ENCODE measurements at regions not wholly inside any gene's neighbourhood (a gene's known extent, or its start where the extent isn't known, plus 50 kb on each side); places are given as distances from the start of the nearest gene placed in this dataset.

DNA sequence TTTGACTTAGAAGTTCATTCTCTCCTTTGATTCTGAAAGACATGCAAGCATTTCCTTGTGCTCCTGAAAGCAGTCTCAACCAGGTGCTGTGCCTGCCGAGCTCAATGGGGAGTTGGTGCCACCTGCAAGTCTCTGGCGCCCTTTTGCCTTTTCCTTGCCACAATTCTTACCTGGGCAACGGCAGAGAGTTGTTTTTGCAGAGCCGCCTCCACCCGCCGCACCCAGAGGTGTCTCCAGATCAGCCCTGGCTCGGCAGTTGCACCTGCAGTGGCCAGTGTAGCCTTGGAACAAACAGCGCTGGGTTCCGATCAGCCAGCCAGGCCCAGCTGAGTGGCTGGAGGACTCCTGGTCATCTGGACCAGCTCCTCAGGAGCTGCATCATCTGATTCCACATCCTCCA is 262.9 kb downstream of the IRX2 start:
- DNase-seq, result no peak

DNA sequence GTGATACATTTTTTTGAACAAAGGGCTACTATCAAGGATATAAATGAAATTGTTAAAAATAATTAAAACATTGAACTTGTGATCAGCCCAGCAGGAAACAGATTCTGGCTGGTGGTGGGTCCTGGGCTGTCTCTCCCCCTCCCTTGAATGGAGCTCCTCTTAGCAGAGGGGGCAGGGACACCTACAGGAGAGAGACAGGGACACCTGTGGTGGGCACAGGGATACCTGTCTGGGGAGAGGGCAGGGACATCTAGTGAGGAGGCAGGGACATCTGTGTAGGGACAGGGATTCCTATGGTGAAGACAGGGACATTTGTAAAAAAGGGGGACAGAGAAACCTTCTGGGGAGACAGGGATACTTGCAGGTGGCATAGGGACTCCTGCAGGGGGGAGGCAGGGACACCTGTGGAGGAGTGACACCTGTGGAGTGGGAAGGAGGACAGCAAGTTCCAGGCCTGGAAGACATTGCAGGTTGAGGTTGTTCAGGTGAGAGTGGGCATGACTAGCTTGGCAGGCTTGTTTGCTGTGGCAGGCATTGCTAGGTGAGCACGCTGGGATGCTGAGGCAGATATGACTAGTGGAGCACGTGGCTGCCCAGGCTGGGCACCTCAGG is 264.2 kb downstream of the IRX2 start:
- no peak for DNase-seq

DNA sequence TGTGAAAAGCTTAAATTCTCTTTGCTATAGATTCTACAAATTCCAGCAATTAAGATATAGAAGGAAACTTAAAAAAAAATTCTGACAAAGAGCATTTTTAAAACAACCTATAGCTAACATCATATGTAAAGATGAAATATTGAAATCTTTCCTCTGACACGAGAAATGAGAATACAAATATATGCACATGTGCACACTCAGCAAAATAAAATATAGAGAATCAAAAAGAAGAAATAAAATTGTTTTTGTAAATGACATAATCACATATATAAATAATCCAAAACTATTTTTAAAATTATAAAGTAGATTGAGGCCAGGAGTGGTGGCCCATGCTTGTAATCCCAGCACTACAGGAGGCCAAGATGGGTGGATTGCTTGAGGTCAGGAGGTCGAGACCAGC is 265.1 kb downstream of the IRX2 start:
- no peak for DNase-seq

DNA sequence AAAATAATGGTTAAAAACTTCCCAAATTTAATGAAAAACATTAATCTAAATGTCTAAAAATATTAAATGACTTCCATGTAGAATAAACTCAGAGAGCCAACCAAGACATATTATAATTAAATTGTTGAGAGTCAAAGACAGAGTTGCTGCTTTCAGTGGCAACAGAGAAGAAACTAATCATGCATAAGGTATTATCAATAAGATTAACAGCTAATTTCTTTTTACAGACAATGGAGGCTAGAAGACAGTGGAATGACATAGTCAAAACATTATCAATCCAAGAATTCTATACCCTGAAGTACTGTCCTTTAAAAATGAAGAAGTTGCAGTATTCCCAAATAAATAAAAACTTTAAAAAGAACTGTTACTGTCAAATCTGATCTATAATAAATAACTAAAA is 268.7 kb downstream of the IRX2 start:
- no peak for DNase-seq

DNA sequence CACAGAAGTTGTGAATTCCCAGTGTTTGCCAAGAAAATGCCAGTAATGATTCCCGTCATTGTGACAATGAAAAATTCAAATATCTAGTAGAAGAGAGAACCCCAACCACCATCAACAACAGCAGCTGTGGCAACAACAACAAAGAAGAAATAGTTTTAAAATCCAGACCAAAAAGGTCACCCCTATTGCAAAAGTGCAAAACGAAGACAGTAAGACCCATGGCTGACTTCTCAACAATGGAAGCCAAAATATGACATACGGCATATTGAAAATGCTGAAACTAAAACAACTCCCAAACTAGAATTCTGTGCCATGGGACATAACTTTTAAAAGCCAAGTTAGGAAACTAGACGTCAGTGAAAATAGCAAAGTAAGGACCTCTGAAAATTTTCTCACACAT is 270.6 kb downstream of the IRX2 start:
- DNase-seq, result no peak

DNA sequence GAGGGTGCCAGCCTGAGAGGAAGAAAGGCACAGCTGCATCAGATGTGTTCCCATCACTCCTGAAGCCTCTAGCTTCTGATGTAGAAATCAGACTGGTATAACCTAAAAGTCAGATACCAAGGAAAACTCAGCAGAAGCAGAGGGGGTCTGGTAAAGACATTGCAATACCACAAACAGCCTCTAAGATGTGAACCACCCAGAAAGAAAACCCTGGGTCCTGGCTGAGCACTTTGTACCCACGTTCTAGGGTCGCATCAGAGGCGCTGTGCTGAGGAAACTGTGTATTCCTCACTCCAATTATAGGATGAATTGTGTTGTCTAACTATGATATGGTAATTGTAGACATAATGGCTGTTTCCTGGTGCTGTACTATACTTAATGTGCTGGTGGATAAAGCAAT is 275.6 kb downstream of the IRX2 start:
- no peak for DNase-seq

DNA sequence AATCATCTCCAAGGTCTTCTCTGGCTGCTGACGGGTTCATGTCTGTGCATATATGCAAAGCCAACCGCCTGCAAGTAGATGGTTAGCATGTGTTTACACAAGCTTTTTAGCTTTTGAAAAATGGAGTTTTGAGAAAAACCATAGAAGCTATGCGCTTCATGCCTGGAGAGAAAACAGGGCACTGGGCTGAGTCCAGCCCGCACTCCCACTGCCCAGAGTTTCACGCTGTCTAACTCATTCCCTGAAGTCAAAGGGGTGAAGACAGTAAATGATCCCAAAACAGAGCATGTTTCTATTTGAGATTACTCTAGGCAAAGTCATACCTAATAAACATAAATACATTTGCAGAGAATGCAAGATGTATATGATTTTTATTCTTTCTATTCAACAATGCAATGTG is 278.8 kb downstream of the IRX2 start:
- no peak for DNase-seq

DNA sequence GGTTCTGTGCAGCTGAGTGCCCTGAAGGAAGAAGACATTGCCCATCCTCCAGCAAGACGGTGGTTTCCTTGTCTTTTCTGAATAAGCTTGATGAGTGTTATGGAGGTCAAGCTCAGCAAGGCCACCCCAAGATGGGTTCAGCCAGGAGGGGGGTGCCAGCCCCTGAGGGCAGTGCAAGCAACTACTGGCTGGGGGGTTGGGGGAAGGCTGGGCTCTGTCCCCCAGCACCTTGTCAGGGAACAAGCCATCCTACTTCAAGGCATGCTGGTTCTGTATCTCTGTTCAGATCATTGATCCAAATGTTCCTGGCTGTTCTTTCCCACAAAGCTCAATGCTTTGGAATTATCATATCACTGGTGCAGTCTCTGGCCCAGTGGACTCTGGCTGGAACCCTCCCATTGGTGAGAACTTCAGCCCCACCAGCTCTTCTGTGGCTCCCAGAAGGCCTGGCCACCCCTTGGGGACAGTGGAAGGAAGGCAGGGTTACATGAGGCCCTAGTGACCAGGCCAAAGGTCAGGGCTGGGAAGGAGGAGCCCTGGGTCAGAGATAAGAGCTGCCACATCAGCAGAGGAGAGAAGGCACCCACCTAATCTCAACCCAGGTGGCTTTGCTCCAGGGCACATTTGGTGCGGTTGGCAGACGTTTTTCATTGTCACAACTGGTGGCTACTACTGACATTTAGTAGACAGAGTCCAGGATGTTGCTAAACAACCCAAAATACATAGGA is 280.2 kb downstream of the IRX2 start:
- DNase-seq, result no peak

DNA sequence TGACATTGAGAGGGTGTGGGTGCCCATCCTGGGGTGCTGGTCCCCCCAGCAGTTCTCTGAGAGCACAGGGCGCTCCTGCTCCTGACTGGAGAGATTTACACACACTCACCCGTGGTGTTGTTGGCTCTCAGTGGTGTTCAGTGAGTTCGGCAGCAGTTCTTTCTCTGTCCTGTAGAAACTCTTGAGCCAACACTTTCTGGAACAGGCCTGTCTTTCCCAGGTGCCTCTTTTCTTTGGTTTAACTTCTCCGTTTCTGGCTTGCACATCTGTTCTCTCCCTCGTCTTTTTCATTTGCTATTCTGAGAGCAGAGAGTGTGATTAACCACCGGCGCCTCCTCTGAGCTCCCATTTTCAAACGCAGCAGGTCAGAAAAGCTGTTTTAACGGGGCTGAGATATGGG is 284.5 kb downstream of the IRX2 start:
- DNase-seq, result no peak

DNA sequence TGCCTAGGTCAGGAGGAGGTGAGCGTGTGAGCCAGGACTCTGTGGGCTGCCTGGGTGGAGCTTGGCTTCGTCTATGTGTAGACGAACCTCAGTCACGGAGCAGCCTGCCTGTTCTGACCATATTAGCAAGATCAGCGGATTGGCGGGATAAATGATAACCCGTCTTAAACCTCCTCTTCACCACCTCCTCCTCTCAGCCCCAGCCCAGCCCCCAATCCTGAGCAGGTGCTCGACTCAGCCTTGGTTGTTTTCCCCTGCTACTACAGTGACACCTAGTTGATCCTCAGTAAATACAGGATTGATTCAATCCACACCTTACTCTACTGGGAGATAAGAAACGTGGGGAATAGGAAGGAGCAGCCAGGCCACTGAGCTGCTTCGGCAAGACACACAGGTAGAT is 286.1 kb downstream of the IRX2 start:
- no peak for DNase-seq

DNA sequence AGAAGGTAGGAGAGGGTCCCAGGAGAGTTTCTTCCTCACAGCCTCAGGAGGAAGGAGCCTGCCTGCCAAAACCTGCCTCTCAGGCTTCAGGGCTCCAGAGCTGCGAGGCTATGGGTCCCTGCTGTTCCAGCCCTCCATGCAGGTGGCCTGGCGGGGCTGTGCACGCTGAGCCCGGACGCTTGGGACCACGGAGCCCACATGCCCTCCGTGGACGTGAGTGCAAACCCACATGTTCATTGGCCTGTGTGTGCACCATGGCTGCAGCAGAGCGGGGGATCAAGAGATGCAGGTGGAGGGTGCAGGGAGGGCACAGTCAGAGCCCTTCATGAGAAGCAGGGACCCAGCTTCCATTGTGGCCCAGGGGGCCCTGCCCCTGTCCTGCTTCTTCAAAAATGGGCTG is 287.3 kb downstream of the IRX2 start:
- no peak for DNase-seq

DNA sequence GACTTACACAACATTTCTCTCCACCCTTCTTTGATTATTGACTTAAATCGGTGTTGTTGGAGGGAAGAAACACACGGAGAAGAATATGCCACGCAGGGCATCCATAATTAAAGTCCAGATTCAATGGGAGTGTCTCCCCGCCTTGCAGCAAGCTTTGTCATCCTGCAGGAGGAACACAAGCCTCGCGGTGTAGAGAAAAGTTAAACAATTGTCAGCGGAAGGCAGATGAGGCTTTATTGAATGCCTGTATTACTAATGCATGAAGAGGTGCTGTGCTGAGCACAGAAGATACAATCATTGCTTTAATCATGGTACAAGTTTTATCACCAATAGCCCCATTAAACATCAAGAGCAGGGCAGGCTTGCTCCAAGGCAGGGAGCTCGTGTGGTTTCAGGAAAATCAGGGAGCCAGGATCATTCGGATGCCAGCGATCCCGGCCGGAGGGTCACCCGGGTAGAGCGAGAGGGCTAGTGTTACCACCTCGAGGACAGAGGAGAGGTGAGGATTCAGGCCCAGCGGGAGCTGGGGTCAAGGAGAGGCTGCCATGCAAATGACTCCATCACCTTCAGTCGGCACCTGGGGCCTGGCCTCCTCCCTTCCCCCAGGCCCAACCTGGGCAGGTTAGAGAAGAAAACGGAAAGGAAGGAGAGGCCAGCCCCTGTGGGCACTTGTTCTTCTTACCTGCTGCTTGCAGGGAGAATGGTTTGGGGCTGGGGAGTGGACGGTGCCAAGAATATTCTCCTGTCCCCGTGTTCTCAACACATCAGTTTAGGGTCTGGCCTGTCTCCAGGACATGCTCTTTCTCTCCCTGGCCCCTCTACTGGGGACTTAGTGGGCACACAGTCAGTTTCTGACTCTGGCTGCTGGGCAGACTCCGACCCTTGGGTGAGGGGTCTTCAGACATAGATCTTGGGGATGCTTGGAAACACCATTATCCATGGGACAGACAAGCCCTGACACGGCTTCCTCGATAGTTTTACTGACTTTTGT is 289.5 kb downstream of the IRX2 start:
- DNase-seq, result no peak

DNA sequence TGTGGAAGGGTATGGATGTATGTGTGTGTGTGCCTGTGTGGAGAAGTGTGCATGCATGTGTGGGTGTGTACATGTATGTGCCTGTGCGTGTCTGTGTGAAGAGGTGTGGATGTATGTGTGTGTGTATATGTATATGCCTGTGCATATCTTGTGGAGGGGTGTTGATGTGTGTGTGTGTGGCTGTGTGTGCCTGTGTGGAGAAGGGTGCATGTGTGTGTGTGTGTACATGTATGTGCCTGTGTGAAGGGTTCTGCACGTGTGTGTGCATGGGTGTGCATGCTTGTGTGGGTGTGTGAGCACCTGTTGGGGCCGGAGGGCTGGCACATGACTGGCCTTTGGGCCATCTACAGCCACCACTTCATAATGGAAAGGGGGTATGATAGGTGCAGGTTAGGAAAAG is 291.4 kb downstream of the IRX2 start:
- no peak for DNase-seq

DNA sequence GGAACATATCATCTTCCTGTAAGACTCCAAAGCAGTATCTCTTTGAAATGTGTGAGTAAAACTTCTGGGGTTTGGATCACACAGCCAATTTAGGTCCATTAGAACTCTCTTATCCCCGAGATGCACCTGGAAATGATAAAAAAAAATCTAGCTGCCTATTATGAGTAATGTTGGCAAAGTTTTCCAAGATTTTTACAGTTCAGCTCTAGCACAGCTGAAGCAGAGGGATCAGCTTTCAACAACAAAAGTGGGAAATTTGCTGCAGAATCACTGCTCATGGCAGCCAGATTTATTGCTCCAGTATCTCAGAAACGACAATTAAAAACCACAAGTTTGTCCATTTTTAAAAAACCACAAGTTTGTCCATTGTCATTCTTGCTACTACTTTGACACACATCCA is 292.2 kb downstream of the IRX2 start:
- no peak for DNase-seq

DNA sequence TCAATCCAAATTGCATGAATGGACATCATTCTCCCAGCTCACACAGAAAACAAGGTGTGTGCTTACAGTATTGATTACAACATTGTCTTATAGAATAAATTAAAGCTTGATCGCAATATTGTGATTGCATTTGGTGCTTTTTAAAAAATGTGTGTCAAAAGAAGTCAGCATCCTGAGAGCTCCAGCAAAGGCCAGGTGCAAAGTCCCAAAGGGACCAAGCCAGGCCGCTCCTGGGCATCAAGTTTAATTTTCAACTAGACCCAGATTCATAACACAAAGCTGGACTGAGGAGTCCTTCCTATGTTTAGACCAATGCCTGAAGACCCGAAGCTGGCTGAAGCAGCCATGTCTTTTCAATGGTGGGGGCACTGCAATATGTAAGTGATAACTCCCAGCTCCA is 295.6 kb downstream of the IRX2 start:
- no peak for DNase-seq

DNA sequence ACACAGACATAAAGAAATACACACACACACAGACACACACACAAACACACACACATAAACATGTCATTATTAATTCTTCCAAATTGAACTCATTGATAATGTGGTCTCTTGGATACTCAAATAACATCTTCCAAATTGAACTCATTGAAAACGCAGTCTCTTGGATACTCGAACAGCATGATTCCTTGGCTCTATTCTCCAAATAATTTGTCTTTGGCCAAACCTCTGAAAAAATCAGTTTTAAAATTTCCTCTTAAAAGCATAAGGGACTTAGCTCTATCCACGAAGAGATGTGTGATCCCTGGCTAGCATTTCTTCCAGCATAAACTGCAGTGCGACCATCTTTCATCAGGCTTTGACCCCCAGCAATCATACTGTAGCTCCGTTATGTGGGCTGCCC is 296.6 kb downstream of the IRX2 start:
- DNase-seq, result no peak

DNA sequence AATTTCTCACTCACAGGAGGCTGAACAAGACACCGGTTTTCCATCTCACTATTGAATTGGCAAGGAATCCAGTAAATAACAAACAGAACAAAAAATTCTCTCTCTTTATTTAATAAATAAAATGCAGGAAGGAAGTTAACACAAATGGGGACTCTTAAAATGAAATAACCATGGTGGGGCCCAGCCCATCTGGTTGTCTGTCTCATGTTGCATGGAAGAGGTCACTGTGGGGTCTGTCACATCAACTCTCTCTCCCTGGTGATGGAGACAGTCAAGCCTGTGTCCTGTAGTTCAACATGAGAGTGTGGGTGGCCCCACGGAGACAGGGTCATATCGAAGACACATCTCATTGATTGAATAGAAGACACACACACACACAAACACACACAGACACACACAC is 297.7 kb downstream of the IRX2 start:
- no peak for DNase-seq

DNA sequence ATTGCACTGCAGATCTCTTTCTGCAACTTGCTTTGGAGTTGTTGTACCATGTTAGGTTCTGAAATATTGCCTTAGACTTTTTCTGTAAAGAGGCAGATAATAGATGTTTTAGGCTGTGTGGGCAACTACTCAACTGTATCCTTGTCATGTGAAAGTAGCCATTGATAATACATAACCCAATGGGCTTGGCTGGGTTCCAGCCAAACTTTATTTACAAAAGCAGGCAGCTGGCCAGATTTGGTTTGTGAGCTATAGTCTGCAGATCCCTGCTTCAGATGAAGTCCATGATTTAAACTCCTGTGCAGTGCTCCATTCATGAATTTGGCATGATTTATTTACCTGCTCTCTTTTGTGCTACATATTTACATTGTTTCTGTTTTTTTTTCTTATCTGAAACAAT is 300.4 kb downstream of the IRX2 start:
- DNase-seq, result no peak

DNA sequence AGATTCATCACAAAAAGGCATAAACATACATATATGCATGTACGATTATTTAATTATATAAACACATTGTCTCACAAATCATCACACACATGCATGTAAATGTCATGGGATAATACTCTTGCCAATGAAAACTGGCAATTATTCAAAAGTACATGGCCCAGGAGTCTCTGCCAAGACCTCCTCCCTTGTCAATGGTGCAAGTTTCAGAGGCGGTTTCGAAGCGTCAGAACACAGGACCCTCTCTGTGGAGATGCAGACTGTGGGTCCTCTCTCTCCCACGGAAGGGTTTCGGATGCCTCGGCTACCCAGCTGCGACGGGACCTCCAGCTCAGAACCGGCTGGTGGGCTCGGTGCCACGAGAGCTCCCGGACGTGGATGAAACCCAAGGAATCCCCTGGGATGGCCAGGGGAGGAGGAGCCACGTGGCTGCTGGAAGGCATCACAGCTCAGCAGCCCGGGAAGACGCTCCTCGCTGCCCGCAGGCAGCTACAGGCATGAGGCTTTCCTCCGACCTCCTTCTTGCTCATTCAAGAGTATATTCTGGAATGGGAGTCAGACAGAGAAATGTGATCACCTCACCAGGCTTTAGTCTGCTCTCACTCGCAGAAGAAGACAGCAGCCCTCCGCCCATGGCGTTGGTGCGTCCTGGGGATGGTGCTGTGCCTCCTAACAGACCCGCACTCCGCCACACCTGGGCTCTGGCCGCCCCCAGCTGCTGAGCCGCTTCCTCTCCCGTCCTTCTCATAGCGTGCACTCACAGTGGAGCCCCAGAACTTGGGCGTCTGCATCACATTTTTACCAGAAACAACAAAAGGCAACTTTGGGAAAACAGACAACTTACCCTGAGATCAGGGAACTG is 308.8 kb downstream of the IRX2 start:
- DNase-seq, result no peak

DNA sequence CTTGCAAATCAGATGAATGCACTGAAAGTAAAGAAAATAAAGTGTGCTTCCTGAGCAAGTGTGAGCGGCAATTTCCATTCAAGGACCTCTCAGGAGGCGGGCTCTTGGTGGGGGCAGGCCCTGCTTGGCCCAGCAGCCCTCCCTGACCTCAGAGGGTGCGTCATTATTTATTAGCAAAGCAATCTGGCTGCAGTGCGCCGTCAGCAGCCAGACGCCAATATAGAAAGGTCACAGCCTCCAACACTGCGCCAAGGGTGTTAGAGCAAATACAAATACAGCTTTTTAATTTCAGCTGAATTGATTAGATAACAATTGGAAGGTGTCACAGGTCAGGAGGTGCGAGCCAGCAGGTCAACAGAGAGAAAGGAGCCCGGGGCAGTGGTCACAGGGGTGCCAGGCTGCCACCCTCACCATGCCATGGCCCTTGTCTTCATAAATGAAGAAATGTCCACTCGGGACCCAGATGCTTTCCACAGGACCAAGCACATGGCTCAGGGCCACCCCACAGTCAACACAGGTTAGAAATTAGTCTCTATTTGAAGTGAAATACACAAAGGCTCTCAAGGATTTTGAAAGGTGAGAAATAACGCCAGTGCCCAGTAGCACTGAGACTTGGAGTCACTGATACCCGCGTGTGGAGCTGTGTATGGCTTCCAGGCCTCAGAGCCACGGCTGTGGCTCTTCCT is 309.8 kb downstream of the IRX2 start:
- DNase-seq, result no peak

DNA sequence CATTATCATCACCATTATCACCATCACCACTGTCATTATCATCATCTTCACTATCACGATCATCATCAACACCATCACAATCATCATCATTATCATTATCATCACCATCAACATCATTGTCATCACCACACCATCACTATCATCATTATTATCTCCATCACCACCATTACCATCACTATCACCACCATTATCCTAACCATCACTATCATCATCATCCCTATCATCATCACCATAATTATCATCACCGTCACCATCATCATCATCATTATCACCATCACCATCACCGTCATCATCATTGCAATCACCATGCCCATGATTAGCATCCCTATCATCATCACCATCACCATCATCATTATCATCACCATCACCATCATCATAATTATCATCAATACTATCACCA is 311.9 kb downstream of the IRX2 start:
- no peak for DNase-seq

DNA sequence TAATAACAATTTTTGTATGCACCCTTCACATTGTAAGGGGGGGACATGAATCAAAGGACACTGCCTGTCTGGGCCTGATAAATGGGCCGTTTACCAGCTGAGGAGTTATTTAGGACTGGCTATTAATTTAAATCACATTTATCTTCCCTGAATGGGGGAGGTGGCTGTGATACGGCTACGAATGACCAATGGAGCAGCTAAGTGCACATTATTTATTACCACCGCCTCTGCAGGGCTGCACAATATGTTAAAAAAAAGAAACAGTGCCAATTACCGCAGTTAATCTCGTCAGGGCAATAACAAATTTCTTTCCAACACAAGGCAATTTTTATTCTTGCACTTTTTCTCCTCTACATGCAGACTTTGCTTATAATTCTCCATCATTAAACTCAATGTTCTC is 318.4 kb downstream of the IRX2 start:
- DNase-seq, result no peak
